HL-60 (cell line): ENCODE measurements at regions not wholly inside any gene's neighbourhood (a gene's known extent, or its start where the extent isn't known, plus 50 kb on each side); places are given as distances from the start of the nearest gene placed in this dataset.

Experiments used
- CTCF ChIP-seq: IDR thresholded peaks from one replicate; pipeline ENCODE4 v1.5.1; 2011; ENCODE audit warnings: low read length, control low read depth, inconsistent platforms; ENCODE audit not compliant: insufficient read depth
- REST ChIP-seq: IDR thresholded peaks from 2 replicates; pipeline ENCODE4 v1.6.1; 2012; ENCODE audit warnings: low read depth; ENCODE audit not compliant: insufficient replicate concordance
- SPI1 ChIP-seq: IDR thresholded peaks from 2 replicates; pipeline ENCODE4 v1.6.1; 2012; ENCODE audit warnings: low read depth, mild to moderate bottlenecking, borderline replicate concordance

GRCh38 chr13:64925284-64925683 lies 2304.9 kb downstream of the PCDH9 start:
- no peak for TF ChIP-seq CTCF
- TF ChIP-seq REST, result peak; percentile 92
- TF ChIP-seq SPI1, result no peak
